T-helper 2 cell (primary cell): ENCODE measurements at regions not wholly inside any gene's neighbourhood (a gene's known extent, or its start where the extent isn't known, plus 50 kb on each side); places are given as distances from the start of the nearest gene placed in this dataset.

ENCODE experiments used
- DNase-seq, 5 experiments: peaks; one replicate each; pipeline versions ENCODE4 v3.0.0 to v3.0.0-alpha.2; 2012 to 2022

- DNase-seq, result no peak
Observed at GRCh38 chr11:113553235-113553634, 78.0 kb upstream of the DRD2 start.

- no peak for DNase-seq
Observed at GRCh38 chr11:113552271-113552670, 77.1 kb upstream of the DRD2 start.

- DNase-seq, result no peak
Observed at GRCh38 chr11:113551645-113552044, 76.4 kb upstream of the DRD2 start.

- no peak for DNase-seq
Observed at GRCh38 chr11:113549611-113550578, 74.7 kb upstream of the DRD2 start.

GRCh38 chr11:113549061-113549460 is 73.9 kb upstream of the DRD2 start:
- DNase-seq, result no peak

GRCh38 chr11:113547739-113548138 is 72.5 kb upstream of the DRD2 start:
- no peak for DNase-seq

GRCh38 chr11:113546757-113547507 is 71.7 kb upstream of the DRD2 start:
- no peak for DNase-seq

- no peak for DNase-seq
Observed at GRCh38 chr11:113542420-113542819, 67.2 kb upstream of the DRD2 start.

- no peak for DNase-seq
Observed at GRCh38 chr11:113540416-113541330, 65.5 kb upstream of the DRD2 start.

GRCh38 chr11:113538451-113539412 is 63.5 kb upstream of the DRD2 start:
- no peak for DNase-seq

- no peak for DNase-seq
Observed at GRCh38 chr11:113534625-113535024, 59.4 kb upstream of the DRD2 start.

- no peak for DNase-seq
Observed at GRCh38 chr11:113533425-113533698, 58.2 kb upstream of the DRD2 start.

- DNase-seq, result peak in 4 of 5 experiments; percentile 18 to 48 (median 38)
Observed at GRCh38 chr11:113532697-113533424, 57.7 kb upstream of the DRD2 start.

GRCh38 chr11:113531575-113532451 is 56.6 kb upstream of the DRD2 start:
- DNase-seq, result no peak

- DNase-seq, result no peak
Observed at GRCh38 chr11:113531083-113531482, 55.9 kb upstream of the DRD2 start.

GRCh38 chr11:113529606-113530005 is 54.4 kb upstream of the DRD2 start:
- DNase-seq, result no peak

- DNase-seq, result no peak
Observed at GRCh38 chr11:113528982-113529381, 53.8 kb upstream of the DRD2 start.

GRCh38 chr11:113526521-113526920 is 51.3 kb upstream of the DRD2 start:
- no peak for DNase-seq
